Coronary artery (tissue), 2 donors: ENCODE measurements at regions not wholly inside any gene's neighbourhood (a gene's known extent, or its start where the extent isn't known, plus 50 kb on each side); places are given as distances from the start of the nearest gene placed in this dataset.

ENCODE experiments used
- DNase-seq: peaks from one replicate; pipeline ENCODE4 v3.0.0-alpha.2; 2017; ENCODE audit warnings: low spot score
- H3K27ac ChIP-seq, 2 donors: fragments of 200-600 bp; sonication (generic); one replicate each; pipeline ENCODE4 v1.5.1; 2016 to 2019
- H3K4me3 ChIP-seq: fragments of 200-600 bp; sonication (generic); 2 replicates; pipeline ENCODE4 v1.5.1; 2016; ENCODE audit warnings: mild to moderate bottlenecking, moderate library complexity
- TF ChIP-seq, protein P1 (sequence below): fragments of 200-600 bp; sonication (generic); IDR thresholded peaks from one replicate; pipeline ENCODE4 v1.5.1; 2019; ENCODE audit warnings: antibody characterized with exemption

- H3K4me3 ChIP-seq = no peak overlapping the region
- TF ChIP-seq, protein P1, sequence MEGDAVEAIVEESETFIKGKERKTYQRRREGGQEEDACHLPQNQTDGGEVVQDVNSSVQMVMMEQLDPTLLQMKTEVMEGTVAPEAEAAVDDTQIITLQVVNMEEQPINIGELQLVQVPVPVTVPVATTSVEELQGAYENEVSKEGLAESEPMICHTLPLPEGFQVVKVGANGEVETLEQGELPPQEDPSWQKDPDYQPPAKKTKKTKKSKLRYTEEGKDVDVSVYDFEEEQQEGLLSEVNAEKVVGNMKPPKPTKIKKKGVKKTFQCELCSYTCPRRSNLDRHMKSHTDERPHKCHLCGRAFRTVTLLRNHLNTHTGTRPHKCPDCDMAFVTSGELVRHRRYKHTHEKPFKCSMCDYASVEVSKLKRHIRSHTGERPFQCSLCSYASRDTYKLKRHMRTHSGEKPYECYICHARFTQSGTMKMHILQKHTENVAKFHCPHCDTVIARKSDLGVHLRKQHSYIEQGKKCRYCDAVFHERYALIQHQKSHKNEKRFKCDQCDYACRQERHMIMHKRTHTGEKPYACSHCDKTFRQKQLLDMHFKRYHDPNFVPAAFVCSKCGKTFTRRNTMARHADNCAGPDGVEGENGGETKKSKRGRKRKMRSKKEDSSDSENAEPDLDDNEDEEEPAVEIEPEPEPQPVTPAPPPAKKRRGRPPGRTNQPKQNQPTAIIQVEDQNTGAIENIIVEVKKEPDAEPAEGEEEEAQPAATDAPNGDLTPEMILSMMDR = no peak
- no peak overlapping the region for H3K27ac ChIP-seq
- no peak for DNase-seq
Measured at GRCh38 chr18:39521164-39521563, 1955.6 kb upstream of the CELF4 start.

- Histone ChIP-seq H3K27ac (no peak overlapping the region), H3K4me3 (no peak overlapping the region)
- TF ChIP-seq, protein P1 = no peak
- DNase-seq = no peak
Measured at GRCh38 chr18:39519741-39520140, 1954.1 kb upstream of the CELF4 start.

GRCh38 chr18:39515299-39515698, 1949.7 kb upstream of the CELF4 start:
- TF ChIP-seq, protein P1 = no peak

GRCh38 chr18:39513186-39513585, 1947.6 kb upstream of the CELF4 start:
- H3K4me3 ChIP-seq = no peak overlapping the region
- TF ChIP-seq, protein P1 = no peak
- H3K27ac ChIP-seq = no peak overlapping the region
- DNase-seq = no peak

More at GRCh38 chr18:39515299-39515698, 1949.7 kb upstream of the CELF4 start:
- DNase-seq = no peak
- no peak overlapping the region for H3K27ac ChIP-seq
- no peak overlapping the region for H3K4me3 ChIP-seq

- TF ChIP-seq, protein P1 = no peak
- DNase-seq = no peak
- no peak overlapping the region for H3K27ac ChIP-seq
- no peak overlapping the region for H3K4me3 ChIP-seq
Measured at GRCh38 chr18:39506581-39507330, 1941.2 kb upstream of the CELF4 start.

DNA sequence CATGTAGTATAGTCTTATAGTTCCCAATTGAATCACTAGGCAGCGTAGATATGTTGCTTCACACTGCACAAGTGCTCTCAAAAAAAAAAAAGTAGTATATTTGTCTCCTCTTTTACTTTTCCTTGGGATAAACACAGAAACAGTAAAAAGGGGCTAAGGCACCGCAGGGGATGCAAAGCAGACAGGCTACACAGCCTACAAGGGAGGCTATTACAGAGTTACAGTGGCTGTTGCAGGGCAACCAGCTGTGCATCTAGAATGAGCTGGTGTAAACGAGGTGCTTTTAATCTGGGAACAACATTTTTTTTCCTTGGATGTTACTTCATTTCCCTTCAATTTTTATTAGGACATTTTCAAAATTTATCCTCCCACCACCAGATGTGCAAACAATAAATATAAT, 1934.7 kb upstream of the CELF4 start:
- TF ChIP-seq, protein P1 = no peak
- DNase-seq = no peak
- Histone ChIP-seq H3K27ac (no peak overlapping the region), H3K4me3 (no peak overlapping the region)

DNA sequence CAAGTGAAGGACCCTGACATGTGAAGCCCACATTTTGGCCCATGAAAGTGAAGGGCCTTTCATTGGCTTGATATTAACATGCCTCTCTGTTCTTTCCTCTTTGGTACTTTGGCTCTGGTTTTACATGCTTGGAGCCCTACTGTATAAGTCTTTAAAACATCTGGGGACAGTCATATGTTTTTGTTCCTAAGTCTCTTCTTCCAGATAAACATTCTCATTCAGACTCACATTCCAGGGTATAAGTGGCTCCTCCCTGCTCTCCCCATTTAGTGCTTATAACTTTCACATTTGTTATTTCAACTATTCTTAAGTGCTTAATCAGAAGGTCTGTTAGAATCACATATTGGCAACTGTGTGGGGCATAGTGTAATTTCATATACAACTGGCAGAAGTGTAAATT, 1932.2 kb upstream of the CELF4 start:
- no peak overlapping the region for H3K27ac ChIP-seq
- no peak overlapping the region for H3K4me3 ChIP-seq
- TF ChIP-seq, protein P1 = no peak
- DNase-seq = no peak
